AG04450 (cell line): ENCODE measurements at regions not wholly inside any gene's neighbourhood (a gene's known extent, or its start where the extent isn't known, plus 50 kb on each side); places are given as distances from the start of the nearest gene placed in this dataset.

Source experiments
- CTCF ChIA-PET: fragments of 300-600, 350-600 bp; formaldehyde crosslinking; extraction: SDS; loops from one replicate; lab custom pipeline; 2022; ENCODE audit warnings: antibody characterized with exemption, inconsistent platforms; lab: Charles Lee
- POLR2A ChIA-PET: fragments of 350-600 bp; formaldehyde crosslinking; extraction: SDS; loops from one replicate; lab custom pipeline; 2021; ENCODE audit warnings: antibody characterized with exemption, inconsistent platforms; lab: Yijun Ruan, JAX
- DNase-seq: peaks from one replicate; pipeline ENCODE4 v3.0.0-alpha.2; 2011; ENCODE audit warnings: low read depth, low spot score
- H3K27ac ChIP-seq: one replicate; pipeline ENCODE4 v1.5.1; 2012; ENCODE audit warnings: low read depth, low read length, control low read depth
- H3K27me3 ChIP-seq: one replicate; pipeline ENCODE4 v1.6.0; 2012; ENCODE audit warnings: low read length; ENCODE audit not compliant: control insufficient read depth, insufficient read depth
- H3K4me3 ChIP-seq: 2 replicates; pipeline ENCODE4 v1.5.1; 2011; ENCODE audit warnings: mild to moderate bottlenecking, low read depth, low read length, control low read depth
- H3K9me3 ChIP-seq: 2 replicates; pipeline ENCODE4 v1.5.1; 2012; ENCODE audit warnings: low read length; ENCODE audit not compliant: control insufficient read depth, insufficient read depth
- TF ChIP-seq, protein P1 (sequence below): IDR thresholded peaks from 2 replicates; pipeline ENCODE4 v1.5.1; 2011; ENCODE audit warnings: low read depth, low read length, control low read depth, inconsistent platforms

DNA sequence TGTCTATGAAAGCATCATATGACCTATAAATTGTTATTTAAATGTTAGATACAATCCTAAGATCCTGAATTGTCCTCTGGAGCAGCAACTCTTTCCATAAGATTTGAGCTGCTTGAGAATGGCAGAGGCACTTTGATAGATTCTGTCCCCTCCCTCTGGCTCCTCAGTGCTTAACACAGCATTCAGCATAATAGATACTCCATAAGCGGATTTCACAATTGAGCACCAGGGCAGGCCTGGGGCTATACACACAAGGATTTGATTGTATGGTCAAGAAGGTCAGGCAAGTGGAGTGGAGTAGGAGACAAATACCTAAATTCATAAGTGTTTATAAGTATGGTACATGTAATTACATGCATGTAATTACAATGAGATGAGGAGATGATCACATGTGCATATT, 96.3 kb downstream of the FOXD1 start:
- H3K9me3 ChIP-seq, result peaks cover 8% of the 10 kb centered on the region; the same call in 1 of the 2 replicates
- H3K27ac ChIP-seq, result no peak overlapping the region
- TF ChIP-seq, protein P1, sequence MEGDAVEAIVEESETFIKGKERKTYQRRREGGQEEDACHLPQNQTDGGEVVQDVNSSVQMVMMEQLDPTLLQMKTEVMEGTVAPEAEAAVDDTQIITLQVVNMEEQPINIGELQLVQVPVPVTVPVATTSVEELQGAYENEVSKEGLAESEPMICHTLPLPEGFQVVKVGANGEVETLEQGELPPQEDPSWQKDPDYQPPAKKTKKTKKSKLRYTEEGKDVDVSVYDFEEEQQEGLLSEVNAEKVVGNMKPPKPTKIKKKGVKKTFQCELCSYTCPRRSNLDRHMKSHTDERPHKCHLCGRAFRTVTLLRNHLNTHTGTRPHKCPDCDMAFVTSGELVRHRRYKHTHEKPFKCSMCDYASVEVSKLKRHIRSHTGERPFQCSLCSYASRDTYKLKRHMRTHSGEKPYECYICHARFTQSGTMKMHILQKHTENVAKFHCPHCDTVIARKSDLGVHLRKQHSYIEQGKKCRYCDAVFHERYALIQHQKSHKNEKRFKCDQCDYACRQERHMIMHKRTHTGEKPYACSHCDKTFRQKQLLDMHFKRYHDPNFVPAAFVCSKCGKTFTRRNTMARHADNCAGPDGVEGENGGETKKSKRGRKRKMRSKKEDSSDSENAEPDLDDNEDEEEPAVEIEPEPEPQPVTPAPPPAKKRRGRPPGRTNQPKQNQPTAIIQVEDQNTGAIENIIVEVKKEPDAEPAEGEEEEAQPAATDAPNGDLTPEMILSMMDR, result no peak
- no peak overlapping the region for H3K4me3 ChIP-seq
- no peaks in the 10 kb centered on the region for H3K27me3 ChIP-seq
- POLR2A ChIA-PET, result interaction anchor here (0.8 kb wide), 1 partner anchor 12 kb away, joined by 3 read pairs; no protein-coding TSS in a partner anchor
- CTCF ChIA-PET, result no interaction called here
- DNase-seq, result no peak

DNA sequence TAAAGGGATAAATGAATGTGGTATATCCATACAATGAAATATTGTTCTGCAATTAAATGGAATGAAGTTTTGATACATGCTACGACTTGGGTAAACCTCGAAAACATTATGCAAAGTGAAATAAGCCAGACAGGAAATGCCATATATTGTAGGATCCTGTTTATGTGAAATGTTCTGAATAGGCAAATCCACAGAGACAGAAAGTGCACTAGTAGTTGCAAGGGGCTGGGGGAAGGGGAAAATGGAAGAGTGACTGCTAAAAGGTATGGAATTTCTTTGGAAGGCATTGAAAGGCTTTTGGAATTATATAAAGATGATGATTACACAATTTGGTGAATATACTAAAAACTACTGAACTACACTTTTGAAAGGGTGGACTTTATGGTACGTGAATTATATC, 97.0 kb downstream of the FOXD1 start:
- DNase-seq, result no peak
- ChIA-PET POLR2A (no interaction called here), CTCF (no interaction called here)

DNA sequence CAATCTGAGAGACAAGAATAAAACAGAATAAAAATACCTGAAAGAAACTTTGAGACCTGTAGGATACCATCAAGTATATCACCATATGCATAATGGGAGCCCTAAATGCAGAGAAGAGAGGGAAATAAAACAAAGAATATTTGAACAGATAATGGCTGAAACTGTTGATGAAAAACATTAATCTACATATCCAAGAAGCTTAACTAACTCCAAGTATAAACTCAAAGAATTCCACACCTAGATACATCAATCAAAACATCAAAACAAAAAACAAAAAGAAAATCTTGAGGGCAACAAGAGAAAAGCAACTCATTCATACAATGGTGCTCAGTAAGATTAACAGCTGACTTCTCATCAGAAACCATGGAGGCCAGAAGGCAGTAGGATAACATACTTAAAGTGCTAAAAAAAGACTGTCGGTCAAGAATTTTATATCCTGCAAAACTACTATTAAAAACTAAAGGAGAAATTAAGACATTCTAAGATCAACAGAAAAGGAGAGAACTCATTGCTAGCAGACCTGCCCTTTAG, 101.6 kb downstream of the FOXD1 start:
- Histone ChIP-seq H3K27me3 (no peaks in the 10 kb centered on the region), H3K27ac (no peak overlapping the region), H3K9me3 (peaks cover 8% of the 10 kb centered on the region; the same call in 1 of the 2 replicates), H3K4me3 (no peak overlapping the region)
- no peak for DNase-seq
- TF ChIP-seq, protein P1, result no peak
- CTCF ChIA-PET, result interaction anchor here (0.9 to 1.9 kb wide), 2 partner anchors 8 to 104 kb away, joined by 3 to 4 read pairs; no protein-coding TSS in a partner anchor
- POLR2A ChIA-PET, result no interaction called here

More for the DNA sequence above, 97.0 kb downstream of the FOXD1 start:
- Histone ChIP-seq H3K4me3 (no peak overlapping the region), H3K27ac (no peak overlapping the region), H3K27me3 (no peaks in the 10 kb centered on the region), H3K9me3 (peaks cover 8% of the 10 kb centered on the region; the same call in 1 of the 2 replicates)
- TF ChIP-seq, protein P1, result no peak

DNA sequence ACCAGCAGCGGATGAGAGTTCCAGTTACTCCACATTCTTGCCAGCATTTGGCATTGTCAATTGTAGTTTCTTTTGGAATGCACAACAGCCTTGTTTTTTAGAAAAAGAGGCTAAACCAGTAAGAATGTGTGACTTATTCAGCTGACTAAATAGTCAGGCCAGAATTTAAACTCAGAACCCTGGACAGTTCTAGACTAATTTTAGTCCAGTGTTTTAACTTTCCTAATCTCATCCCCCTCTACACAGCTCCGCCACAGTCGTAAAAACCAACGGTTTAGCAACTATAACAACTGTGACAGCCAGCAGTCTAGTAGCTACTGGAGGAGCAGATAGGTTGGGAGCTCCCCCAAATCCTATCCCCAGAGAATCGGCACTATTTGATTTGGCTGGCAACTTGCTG, 103.7 kb downstream of the FOXD1 start:
- no peak overlapping the region for H3K27ac ChIP-seq
- ChIA-PET POLR2A (no interaction called here), CTCF (interaction anchor here (1.2 kb wide), 1 partner anchor 107 kb away, joined by 3 read pairs; no protein-coding TSS in a partner anchor)
- TF ChIP-seq, protein P1, result no peak
- DNase-seq, result no peak
- no peak overlapping the region for H3K4me3 ChIP-seq
- H3K9me3 ChIP-seq, result peaks cover 14% of the 10 kb centered on the region
- peaks cover 3% of the 10 kb centered on the region for H3K27me3 ChIP-seq

DNA sequence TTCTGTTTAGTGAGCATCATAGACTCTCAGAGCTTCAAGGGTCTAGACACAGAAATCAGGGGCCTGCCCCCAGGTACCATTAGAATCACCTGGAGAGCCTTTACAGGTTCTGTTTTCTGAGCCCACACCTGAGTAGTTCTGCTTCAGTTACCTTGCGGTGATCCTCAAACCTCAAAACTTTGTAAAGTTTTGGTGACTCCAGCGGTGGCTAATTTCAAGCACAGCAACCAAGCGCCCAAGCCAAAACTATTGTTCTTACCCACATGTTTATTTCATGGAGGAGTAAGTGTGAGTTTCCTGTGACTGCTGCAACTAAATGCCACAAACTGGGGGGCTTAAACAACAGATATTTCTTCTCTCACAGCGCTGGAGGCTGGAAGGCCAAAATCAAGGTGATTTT, 108.9 kb downstream of the FOXD1 start:
- CTCF ChIA-PET, result no interaction called here
- Histone ChIP-seq H3K27me3 (peaks cover 3% of the 10 kb centered on the region), H3K4me3 (no peak overlapping the region), H3K9me3 (peaks cover 7% of the 10 kb centered on the region), H3K27ac (no peak overlapping the region)
- TF ChIP-seq, protein P1, result no peak
- no peak for DNase-seq
- POLR2A ChIA-PET, result no interaction called here
